ENCODE measurements at regions not wholly inside any gene's neighbourhood (a gene's known extent, or its start where the extent isn't known, plus 50 kb on each side); places are given as distances from the start of the nearest gene placed in this dataset.
A peak's percentile ranks its signal among the peaks of the same experiment; 100 is the strongest.

DNA sequence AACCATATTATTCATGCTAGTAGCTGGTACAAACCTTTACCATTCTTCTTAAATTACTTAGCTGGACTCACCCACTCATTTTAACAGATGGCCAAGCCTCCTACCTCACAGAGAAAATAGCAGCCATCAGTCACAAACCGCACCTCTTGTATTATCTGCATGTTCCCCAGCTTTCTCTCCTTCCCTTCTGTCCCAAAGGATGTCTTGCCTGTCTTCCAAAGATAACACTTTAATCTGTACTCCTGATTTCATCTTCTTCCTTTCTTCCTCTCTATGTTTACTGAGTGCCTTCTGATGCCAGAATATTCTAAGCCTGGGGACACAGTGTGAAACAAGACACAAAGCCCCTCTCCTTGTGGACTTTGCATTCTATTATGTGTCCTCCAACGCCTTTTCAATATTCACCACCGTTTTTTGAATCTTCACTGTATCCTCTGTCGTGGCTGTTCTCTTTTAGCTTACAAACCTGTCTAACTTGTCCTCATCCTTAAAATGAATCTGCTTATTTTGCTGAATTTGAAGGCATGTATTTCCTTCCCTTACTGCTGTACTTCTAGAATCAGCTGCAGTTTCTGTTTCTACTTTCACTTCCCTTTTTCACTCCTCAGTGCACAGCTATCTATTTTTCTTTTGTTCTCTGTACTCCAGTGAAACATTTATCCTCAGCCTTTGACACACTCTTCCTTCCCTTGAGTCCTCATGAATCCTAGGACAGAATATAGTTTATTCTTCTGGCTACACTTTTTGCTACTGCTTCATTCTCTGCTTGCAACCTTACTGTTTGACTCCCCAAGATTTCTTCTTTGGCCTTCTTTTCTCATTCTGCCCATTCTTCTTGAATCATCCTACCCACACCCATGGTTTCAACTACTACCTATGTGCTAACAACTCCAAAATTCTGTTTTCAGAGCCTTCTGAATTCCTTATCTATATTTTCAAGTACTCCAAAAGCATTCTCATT lies 216.9 kb upstream of the SAMSN1 start (continued):
- TF ChIP-seq, protein P1, sequence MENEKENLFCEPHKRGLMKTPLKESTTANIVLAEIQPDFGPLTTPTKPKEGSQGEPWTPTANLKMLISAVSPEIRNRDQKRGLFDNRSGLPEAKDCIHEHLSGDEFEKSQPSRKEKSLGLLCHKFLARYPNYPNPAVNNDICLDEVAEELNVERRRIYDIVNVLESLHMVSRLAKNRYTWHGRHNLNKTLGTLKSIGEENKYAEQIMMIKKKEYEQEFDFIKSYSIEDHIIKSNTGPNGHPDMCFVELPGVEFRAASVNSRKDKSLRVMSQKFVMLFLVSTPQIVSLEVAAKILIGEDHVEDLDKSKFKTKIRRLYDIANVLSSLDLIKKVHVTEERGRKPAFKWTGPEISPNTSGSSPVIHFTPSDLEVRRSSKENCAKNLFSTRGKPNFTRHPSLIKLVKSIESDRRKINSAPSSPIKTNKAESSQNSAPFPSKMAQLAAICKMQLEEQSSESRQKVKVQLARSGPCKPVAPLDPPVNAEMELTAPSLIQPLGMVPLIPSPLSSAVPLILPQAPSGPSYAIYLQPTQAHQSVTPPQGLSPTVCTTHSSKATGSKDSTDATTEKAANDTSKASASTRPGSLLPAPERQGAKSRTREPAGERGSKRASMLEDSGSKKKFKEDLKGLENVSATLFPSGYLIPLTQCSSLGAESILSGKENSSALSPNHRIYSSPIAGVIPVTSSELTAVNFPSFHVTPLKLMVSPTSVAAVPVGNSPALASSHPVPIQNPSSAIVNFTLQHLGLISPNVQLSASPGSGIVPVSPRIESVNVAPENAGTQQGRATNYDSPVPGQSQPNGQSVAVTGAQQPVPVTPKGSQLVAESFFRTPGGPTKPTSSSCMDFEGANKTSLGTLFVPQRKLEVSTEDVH (IDR thresholded peaks at IDR 0.05; ENCODE audit: low read depth, partially characterized antibody): peak; percentile 39
- TF ChIP-seq ZNF644 (tag; IDR thresholded peaks at IDR 0.05; ENCODE audit: low read depth) (0 out of 2 replicates have a peak, but pooled peaks have one; percentile 6), ZNF444 (CRISPR knock-in tag; IDR thresholded peaks at IDR 0.05) (no peak), NCOR1 (IDR thresholded peaks at IDR 0.05) (peak; percentile 97), ELF2 (CRISPR knock-in tag; IDR thresholded peaks at IDR 0.05) (no peak; the same call in 1 of the 2 replicates), C11orf30 (IDR thresholded peaks at IDR 0.05; ENCODE audit: low read depth) (peak; percentile 78), PTTG1 (tag; IDR thresholded peaks at IDR 0.05; ENCODE audit: low read depth) (no peak), CXXC5 (CRISPR knock-in tag; IDR thresholded peaks at IDR 0.05) (peak; percentile 58), OTX1 (CRISPR knock-in tag; IDR thresholded peaks at IDR 0.05) (peak; percentile 62; the same call in 1 of the 2 replicates), NCOA1 (IDR thresholded peaks at IDR 0.05; ENCODE audit: low read depth) (peak; percentile 81; the same call in 1 of the 2 replicates), ZBED1 (IDR thresholded peaks at IDR 0.05) (peak; percentile 86), ETV5 (CRISPR knock-in tag; IDR thresholded peaks at IDR 0.05; ENCODE audit: low read depth) (0 out of 2 replicates have a peak, but pooled peaks have one; percentile 53), ZNF551 (CRISPR knock-in tag; IDR thresholded peaks at IDR 0.05) (no peak), ETV6 (IDR thresholded peaks at IDR 0.05; ENCODE audit: borderline replicate concordance in 1 of 2, low read depth in 2 of 2, low read length in 1 of 2) (peak in 1 of 2 experiments; percentile 53; a peak in 1 of 4 replicates), ETV6 (CRISPR knock-in tag; IDR thresholded peaks at IDR 0.05; ENCODE audit: borderline replicate concordance) (no peak), GATAD2A (IDR thresholded peaks at IDR 0.05) (peak; percentile 87), TBL1XR1 (IDR thresholded peaks at IDR 0.05; ENCODE audit: low read length in 2 of 2) (peak; percentile 46 to 95; a peak in 3 of 4 replicates)
- TF ChIP-seq, protein P2, sequence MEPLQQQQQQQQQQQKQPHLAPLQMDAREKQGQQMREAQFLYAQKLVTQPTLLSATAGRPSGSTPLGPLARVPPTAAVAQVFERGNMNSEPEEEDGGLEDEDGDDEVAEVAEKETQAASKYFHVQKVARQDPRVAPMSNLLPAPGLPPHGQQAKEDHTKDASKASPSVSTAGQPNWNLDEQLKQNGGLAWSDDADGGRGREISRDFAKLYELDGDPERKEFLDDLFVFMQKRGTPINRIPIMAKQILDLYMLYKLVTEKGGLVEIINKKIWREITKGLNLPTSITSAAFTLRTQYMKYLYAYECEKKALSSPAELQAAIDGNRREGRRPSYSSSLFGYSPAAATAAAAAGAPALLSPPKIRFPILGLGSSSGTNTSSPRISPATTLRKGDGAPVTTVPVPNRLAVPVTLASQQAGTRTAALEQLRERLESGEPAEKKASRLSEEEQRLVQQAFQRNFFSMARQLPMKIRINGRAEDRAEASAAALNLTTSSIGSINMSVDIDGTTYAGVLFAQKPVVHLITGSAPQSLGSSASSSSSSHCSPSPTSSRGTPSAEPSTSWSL (CRISPR knock-in tag; IDR thresholded peaks at IDR 0.05; ENCODE audit: borderline replicate concordance): no peak
- TF ChIP-seq, protein P3, sequence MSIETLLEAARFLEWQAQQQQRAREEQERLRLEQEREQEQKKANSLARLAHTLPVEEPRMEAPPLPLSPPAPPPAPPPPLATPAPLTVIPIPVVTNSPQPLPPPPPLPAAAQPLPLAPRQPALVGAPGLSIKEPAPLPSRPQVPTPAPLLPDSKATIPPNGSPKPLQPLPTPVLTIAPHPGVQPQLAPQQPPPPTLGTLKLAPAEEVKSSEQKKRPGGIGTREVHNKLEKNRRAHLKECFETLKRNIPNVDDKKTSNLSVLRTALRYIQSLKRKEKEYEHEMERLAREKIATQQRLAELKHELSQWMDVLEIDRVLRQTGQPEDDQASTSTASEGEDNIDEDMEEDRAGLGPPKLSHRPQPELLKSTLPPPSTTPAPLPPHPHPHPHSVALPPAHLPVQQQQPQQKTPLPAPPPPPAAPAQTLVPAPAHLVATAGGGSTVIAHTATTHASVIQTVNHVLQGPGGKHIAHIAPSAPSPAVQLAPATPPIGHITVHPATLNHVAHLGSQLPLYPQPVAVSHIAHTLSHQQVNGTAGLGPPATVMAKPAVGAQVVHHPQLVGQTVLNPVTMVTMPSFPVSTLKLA (conservative IDR thresholded peaks at IDR 0.05): peak; percentile 39 to 46; a peak in 1 of 4 replicates

Data from K562 (cell line).